ENCODE measurements at regions not wholly inside any gene's neighbourhood (a gene's known extent, or its start where the extent isn't known, plus 50 kb on each side); places are given as distances from the start of the nearest gene placed in this dataset.

GRCh38 chr4:156177941-156178340, 224.3 kb upstream of the CTSO start:
- no peak overlapping the region for H3K4me3 ChIP-seq (ENCODE audit: low read depth, low read length)
- DNase-seq (ENCODE audit: low read depth, low spot score), result no peak
- CTCF ChIA-PET, result interaction anchor here (1.6 kb wide), 1 partner anchor 10 kb away, joined by 4 read pairs; no protein-coding TSS in a partner anchor
- no peak for TF ChIP-seq CTCF (IDR thresholded peaks at IDR 0.05; ENCODE audit: insufficient read depth, low read length, missing control alignments)
- POLR2A ChIA-PET, result no interaction called here

- no peak for DNase-seq (ENCODE audit: low read depth, low spot score)
- CTCF ChIA-PET, result interaction anchor here (1.1 to 1.4 kb wide), 2 partner anchors 9 to 297 kb away, joined by 4 read pairs; no protein-coding TSS in a partner anchor
- TF ChIP-seq CTCF (IDR thresholded peaks at IDR 0.05; ENCODE audit: insufficient read depth, low read length, missing control alignments), result no peak
- POLR2A ChIA-PET, result no interaction called here
- H3K4me3 ChIP-seq (ENCODE audit: low read depth, low read length), result no peak overlapping the region
These were observed 223.2 kb upstream of the CTSO start for GRCh38 chr4:156176896-156177295.

GRCh38 chr4:156173937-156174336, 220.3 kb upstream of the CTSO start:
- POLR2A ChIA-PET, result no interaction called here
- CTCF ChIA-PET, result interaction anchor here (1.0 kb wide), 1 partner anchor 301 kb away, joined by 3 read pairs; no protein-coding TSS in a partner anchor
- no peak for TF ChIP-seq CTCF (IDR thresholded peaks at IDR 0.05; ENCODE audit: insufficient read depth, low read length, missing control alignments)
- no peak for DNase-seq (ENCODE audit: low read depth, low spot score)
- H3K4me3 ChIP-seq (ENCODE audit: low read depth, low read length), result no peak overlapping the region

GRCh38 chr4:156173486-156173885, 219.8 kb upstream of the CTSO start:
- no peak for TF ChIP-seq CTCF (IDR thresholded peaks at IDR 0.05; ENCODE audit: insufficient read depth, low read length, missing control alignments)
- no peak overlapping the region for H3K4me3 ChIP-seq (ENCODE audit: low read depth, low read length)
- ChIA-PET POLR2A (no interaction called here), CTCF (interaction anchor here (1.0 kb wide), 1 partner anchor 302 kb away, joined by 3 read pairs; no protein-coding TSS in a partner anchor)
- DNase-seq (ENCODE audit: low read depth, low spot score), result no peak

GRCh38 chr4:156169861-156170260, 216.2 kb upstream of the CTSO start:
- POLR2A ChIA-PET, result interaction anchor here (0.6 to 1.4 kb wide), 2 partner anchors 306 to 388 kb away, joined by 3 to 4 read pairs; no protein-coding TSS in a partner anchor
- H3K4me3 ChIP-seq (ENCODE audit: low read depth, low read length), result no peak overlapping the region
- no peak for DNase-seq (ENCODE audit: low read depth, low spot score)
- CTCF ChIA-PET, result interaction anchor here (0.9 to 5.3 kb wide), 14 partner anchors 13 to 1809 kb away, joined by 3 to 55 read pairs (median 4); no protein-coding TSS in a partner anchor
- no peak for TF ChIP-seq CTCF (IDR thresholded peaks at IDR 0.05; ENCODE audit: insufficient read depth, low read length, missing control alignments)

- TF ChIP-seq CTCF (IDR thresholded peaks at IDR 0.05; ENCODE audit: insufficient read depth, low read length, missing control alignments), result peak; percentile 70
- no peak overlapping the region for H3K4me3 ChIP-seq (ENCODE audit: low read depth, low read length)
- ChIA-PET CTCF (interaction anchor here (0.6 to 5.3 kb wide), 17 partner anchors 10 to 1810 kb away, joined by 3 to 55 read pairs (median 3); no protein-coding TSS in a partner anchor), POLR2A (interaction anchor here (0.6 to 1.4 kb wide), 2 partner anchors 307 to 388 kb away, joined by 3 to 4 read pairs; no protein-coding TSS in a partner anchor)
- peak; percentile 71 for DNase-seq (ENCODE audit: low read depth, low spot score)
These were observed 215.3 kb upstream of the CTSO start for GRCh38 chr4:156169011-156169410.

All from AG04449 (cell line).